H1 (cell line): ENCODE measurements at regions not wholly inside any gene's neighbourhood (a gene's known extent, or its start where the extent isn't known, plus 50 kb on each side); places are given as distances from the start of the nearest gene placed in this dataset.

Experiments
- ATF3 ChIP-seq: IDR thresholded peaks from 2 replicates; pipeline ENCODE4 v1.6.1; 2011; ENCODE audit warnings: low read depth, mild to moderate bottlenecking, low read length; ENCODE audit not compliant: insufficient read depth
- BRCA1 ChIP-seq: IDR thresholded peaks from 2 replicates; pipeline ENCODE4 v1.6.1; 2012; ENCODE audit warnings: low read depth, low read length, improper control_type of control experiment
- E2F6 ChIP-seq: IDR thresholded peaks from 2 replicates; pipeline ENCODE4 v1.6.1; 2012; ENCODE audit warnings: inconsistent platforms
- EGR1 ChIP-seq: IDR thresholded peaks from 2 replicates; pipeline ENCODE4 v1.6.1; 2011; ENCODE audit warnings: low read depth, low read length, borderline replicate concordance
- HDAC2 ChIP-seq, 2 experiments: fragments of 300-600 bp in 1 of 2; sonication (generic) in 1 of 2; IDR thresholded peaks; 2 replicates each; pipeline ENCODE4 v1.6.1; 2011 to 2012; ENCODE audit warnings: low read depth in 2 of 2, low read length in 2 of 2, mild to moderate bottlenecking in 2 of 2, moderate library complexity in 2 of 2, borderline replicate concordance in 1 of 2, inconsistent platforms in 1 of 2
- TAF1 ChIP-seq: IDR thresholded peaks from 2 replicates; pipeline ENCODE4 v1.6.1; 2011; ENCODE audit warnings: mild to moderate bottlenecking, low read depth, low read length

GRCh38 chr10:4051011-4051640 is 266.1 kb upstream of the KLF6 start (continued):
- TF ChIP-seq HDAC2 (IDR thresholded peaks at IDR 0.05; ENCODE audit: borderline replicate concordance in 1 of 2, low read depth in 2 of 2, low read length in 2 of 2), result no peak
- TF ChIP-seq ATF3, result no peak
- no peak for TF ChIP-seq E2F6
- no peak for TF ChIP-seq BRCA1
- TF ChIP-seq EGR1, result no peak
- no peak for TF ChIP-seq TAF1
